ENCODE measurements at regions not wholly inside any gene's neighbourhood (a gene's known extent, or its start where the extent isn't known, plus 50 kb on each side); places are given as distances from the start of the nearest gene placed in this dataset.
"Not testable (repeated sequence)": the region's sequence is repeated elsewhere in the genome, so short reads cannot be mapped to it uniquely, and the experiment has no call there.

- no peak for DNase-seq (ENCODE audit: low spot score)
These were observed 1187.7 kb upstream of the ADGRL4 start for GRCh38 chr1:80194221-80194620.

DNA sequence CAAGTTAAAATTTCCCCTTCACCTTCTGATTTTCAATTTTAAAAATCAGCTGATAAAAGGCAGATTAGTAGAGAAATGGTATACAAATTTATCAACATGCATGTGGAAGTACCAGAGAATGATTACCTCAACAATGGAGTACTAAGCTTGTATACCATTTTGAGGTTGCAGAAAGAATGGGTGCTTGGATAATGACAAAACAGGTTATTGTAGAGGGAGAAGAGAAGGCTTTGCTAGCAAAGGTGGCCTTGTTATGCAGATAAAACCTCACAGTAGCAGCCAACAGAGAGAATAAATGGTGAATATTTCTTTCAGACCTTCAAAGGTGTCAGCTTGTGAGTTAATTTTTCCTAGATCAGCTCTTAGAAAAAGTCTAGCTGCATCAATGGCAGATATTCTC, 1174.9 kb upstream of the ADGRL4 start:
- no peak for DNase-seq (ENCODE audit: low spot score)

DNA sequence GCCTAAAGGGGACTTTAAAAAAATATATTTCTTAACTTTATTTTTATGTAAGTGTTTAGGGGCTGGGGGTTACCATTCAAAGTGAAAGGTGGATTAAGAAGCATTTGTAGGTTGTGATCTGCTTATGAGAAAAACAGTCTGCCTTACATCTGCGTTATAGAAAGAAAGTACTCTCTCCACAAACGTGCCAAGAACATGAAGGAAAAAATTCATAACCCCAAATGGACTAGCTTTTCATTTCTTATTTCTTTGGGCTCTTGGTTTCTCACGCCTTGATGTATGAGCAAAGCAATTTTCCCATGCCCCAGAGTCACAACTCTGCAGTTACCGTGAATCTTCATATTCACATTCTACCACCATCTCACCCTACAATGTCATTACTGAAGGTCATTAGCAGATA, 1165.1 kb upstream of the ADGRL4 start:
- DNase-seq (ENCODE audit: low spot score): no peak

DNA sequence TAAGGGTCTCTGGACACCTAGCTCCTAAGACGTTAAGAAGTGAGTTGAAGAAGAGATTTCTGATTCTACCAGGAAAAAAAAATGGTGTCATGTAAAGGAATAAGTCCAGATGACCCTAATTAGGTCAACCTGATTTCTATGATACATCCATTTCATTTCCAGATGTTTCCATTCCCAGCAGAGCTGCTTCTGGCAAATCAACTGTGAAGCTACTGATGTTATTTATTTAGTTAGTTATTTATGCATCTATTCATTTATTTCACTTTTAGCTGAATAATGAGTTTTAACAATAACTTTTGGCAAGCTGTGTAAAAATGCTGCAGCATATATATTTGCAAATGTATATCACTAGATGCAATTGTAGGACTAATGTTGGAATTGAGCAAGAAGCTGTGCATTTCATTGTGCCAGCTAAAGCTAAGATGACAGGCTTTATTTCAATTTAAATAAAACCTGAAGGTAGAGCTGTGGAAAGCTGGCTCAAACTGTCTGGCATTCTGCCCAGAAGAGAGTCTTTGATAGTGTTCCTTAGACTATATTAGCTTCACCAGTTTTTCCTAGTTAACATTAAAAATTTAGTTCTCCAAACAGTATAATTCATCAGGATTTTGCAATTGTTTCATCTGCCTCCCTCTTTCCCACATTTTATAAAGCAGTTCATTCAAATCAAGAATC, 1164.4 kb upstream of the ADGRL4 start:
- DNase-seq (ENCODE audit: low spot score): no peak

GRCh38 chr1:80164150-80164549, 1157.6 kb upstream of the ADGRL4 start:
- DNase-seq (ENCODE audit: low spot score): no peak

- no peak for DNase-seq (ENCODE audit: low spot score)
These were observed 1157.2 kb upstream of the ADGRL4 start for GRCh38 chr1:80163686-80164085.

GRCh38 chr1:80158771-80159170, 1152.2 kb upstream of the ADGRL4 start:
- no peak for DNase-seq (ENCODE audit: low spot score)

DNA sequence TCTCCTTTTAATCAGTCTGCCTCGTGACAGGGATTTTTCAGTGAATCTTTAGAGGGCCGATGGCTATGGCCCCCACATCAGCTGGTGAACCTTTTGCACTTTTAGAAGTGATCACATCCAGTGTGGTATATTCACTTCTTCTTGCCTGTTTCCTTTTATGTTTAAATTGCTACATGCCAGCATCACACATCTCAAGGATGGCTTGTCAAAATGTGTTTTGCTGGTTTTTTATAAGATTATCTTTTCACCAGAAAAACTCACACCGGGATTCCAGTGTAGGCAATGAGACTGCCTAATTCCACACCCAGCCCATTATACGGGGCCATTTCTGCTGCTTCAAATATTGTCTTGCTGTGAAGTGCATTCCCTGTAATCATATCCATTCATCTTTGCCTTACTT, 1151.7 kb upstream of the ADGRL4 start:
- no peak for DNase-seq (ENCODE audit: low spot score)

DNA sequence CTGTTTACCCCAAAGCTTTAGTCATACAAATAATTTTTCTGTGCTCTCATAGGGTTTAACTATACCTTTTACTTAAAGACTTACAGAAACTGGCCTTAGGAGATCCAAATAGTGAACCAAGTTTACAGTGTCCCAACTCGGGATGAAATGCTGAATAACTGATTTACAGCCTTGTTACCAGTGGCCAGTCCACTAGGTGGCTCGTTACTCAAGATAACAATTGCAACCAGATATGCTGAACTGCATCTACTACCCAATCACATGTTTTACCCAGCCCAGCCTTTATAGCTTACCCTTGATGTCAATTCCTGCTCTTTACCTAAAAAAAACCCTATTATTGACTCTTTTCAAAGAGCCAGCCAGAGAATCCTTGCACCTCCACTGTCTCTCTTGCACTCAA, 1148.8 kb upstream of the ADGRL4 start:
- DNase-seq (ENCODE audit: low spot score): no peak

DNA sequence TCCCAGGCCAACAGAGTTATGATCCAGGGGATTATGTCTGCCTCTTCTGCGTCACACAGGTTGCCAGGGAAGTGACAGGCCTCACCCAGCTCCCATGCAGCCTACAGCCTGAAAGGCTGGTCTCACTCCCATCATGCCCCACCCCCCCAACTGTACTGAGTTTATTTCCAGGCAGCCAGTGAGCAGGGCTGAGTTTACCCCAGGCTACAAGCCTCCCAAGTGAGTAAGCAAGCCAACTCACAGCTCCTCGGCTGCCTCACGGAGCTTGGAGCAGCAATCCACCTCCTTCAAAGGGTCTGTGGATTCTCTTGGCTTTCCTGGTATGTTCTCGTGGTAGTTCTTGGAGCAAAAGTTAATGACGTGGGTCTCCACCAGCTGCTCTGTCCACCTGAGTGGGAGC, 1147.6 kb upstream of the ADGRL4 start:
- no peak for DNase-seq (ENCODE audit: low spot score)

DNA sequence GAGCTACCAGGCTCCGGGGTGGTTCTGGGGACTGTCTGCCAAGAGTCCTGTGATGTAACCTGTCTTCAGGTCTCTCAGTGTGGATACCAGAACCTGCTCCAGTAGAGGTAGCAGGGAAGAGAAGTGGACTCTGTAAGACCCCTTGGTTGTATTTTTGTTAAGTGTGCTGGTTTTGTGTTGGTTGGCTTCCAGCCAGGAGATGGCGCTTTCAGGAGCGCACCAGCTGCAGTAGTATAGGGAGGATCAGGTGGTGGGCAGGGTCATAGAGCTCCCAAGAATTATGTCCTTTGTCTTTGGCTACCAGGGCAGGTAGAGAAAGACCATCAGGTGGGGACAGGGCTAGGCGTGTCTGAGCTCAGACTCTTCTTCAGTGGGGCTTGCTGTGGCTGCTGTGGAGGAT, 1147.2 kb upstream of the ADGRL4 start:
- no peak for DNase-seq (ENCODE audit: low spot score)

- no peak for DNase-seq (ENCODE audit: low spot score)
These were observed 1136.8 kb upstream of the ADGRL4 start for GRCh38 chr1:80143361-80143760.

DNA sequence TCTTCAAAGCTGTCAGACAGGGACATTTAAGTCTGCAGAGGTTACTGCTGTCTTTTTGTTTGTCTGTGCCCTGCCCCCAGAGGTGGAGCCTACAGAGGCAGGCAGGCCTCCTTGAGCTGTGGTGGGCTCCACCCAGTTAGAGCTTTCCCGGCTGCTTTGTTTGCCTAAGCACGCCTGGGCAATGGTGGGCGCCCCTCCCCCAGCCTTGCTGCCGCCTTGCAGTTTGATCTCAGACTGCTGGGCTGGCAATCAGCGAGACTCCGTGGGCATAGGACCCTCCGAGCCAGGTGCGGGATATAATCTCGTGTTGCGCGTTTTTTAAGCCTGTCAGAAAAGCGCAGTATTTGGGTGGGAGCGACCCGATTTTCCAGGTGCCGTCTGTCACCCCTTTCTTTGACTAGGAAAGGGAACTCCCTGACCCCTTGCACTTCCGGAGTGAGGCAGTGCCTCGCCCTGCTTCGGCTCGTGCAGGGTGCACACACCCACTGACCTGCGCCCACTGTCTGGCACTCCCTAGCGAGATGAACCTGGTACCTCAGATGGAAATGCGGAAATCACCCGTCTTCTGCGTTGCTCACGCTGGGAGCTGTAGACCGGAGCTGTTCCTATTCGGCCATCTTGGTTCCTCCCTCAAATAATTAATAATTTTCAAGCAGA, 1131.5 kb upstream of the ADGRL4 start:
- DNase-seq (ENCODE audit: low spot score): not testable (repeated sequence)

DNA sequence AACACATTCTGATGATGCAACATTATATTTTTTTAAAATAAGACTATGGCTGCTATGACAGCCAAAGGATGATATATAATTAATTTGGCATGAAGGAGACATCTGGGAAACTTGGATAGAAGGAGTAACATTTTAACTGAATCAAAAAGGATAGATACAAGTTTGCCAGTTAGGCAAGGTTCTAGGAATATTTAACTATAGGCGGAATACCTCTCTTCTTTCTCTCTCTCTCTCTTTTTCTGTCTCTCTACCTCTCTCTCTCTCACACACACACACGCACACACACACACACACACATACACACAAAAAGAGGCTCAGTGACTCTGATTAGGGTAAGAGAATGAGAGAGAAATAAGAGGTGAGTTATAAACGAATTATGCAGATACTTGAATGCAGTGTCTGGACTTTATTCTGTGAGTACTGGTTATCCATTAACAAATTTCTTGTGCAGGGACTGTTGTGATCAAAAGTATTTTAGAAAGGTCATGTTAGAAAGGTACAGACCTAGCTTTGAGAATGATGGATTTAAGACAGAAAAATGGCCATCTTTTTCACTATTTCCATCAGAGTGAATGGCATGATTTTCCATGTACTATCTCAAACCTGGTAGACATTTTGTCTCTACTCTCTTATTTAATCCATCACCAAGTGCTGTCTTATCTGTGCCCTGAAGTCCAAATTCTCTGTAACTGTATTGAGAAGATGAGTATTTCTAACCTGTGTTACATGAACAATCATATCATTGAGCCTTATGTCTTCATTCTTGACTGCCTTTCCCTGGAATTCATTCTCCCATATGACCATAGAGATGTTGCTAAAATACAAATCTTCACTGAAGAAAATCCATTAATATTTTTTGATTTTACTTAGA, 1106.9 kb upstream of the ADGRL4 start:
- no peak for DNase-seq (ENCODE audit: low spot score)

DNA sequence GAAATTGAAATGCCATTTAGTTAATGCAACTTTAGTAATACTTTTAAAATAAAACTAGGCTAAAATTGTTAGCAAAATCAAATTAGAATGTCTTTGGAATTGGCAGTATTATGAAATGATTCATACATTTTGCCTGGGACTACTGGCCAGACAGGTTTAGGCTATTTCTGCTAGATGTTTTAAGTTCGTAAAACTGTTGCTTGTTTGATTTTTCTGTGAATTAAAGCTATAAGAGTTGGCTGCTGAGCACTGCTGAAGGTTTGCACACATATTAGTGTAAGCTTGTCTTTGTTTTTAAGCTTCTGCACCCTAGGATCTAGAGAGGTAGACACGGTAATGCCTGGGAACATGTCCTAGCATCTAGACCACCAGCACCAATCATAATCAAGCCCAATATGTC, 1094.6 kb upstream of the ADGRL4 start:
- no peak for DNase-seq (ENCODE audit: low spot score)

GRCh38 chr1:80099713-80100112, 1093.2 kb upstream of the ADGRL4 start:
- DNase-seq (ENCODE audit: low spot score): no peak

DNA sequence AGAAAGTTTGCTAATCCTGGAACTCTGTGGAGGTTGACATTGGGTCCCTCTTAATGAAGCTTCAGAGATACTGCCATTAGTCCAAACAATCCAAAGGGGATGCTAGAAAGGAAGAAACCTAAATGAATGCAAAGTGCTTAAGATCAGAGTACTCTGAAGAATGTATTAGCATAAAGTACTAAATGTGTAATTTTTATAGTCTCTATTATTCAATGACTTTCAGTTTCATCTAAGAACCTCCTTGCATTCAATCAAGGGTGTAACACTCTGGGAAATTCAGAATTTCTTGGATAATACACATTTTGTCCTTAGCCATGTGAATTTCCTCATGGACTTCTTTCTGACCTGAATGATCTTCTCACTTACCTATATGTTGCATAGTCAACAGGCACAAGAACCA, 1078.5 kb upstream of the ADGRL4 start:
- DNase-seq (ENCODE audit: low spot score): no peak

- DNase-seq (ENCODE audit: low spot score): no peak
These were observed 1077.4 kb upstream of the ADGRL4 start for GRCh38 chr1:80083892-80084291.

DNA sequence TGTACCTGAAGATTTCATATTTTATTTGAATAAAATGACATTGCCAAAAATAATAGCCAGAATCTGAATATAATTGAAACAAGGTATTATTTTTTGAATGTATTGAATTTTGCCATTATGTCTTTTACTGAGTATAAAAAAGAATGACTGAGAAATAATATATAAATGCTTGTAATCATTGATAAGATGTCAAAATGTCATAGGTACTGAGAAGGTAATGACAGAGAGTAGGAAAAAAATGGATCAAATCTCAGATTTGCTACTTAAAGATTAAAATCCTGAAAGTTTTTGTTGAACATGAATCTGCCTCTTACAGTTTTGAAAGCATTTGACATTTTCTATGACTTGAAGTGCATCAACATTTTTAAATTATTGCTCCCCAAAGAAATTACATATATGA, 1069.9 kb upstream of the ADGRL4 start:
- DNase-seq (ENCODE audit: low spot score): no peak

DNA sequence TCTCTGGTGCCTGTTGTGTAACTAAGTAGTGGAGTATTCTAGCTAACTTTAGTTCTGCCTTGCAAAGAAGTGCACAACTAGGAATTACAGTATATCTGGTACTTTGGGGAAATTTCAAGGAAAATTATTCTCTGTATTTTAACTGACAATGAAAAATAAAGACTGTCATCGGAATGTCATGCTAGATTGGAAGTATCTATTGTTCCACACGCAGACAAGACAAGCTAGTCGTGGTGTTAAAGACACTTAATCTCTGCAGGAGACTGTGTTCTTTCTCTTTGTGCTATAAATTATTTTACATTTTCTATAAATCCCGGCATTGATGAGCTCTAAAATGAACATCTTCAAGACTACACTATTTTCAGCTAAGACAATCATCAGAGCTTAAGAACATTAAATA, 1068.8 kb upstream of the ADGRL4 start:
- DNase-seq (ENCODE audit: low spot score): no peak

- DNase-seq (ENCODE audit: low spot score): no peak
These were observed 1066.0 kb upstream of the ADGRL4 start for GRCh38 chr1:80072563-80072962.

- DNase-seq (ENCODE audit: low spot score): no peak
These were observed 1059.5 kb upstream of the ADGRL4 start for GRCh38 chr1:80066060-80066459.

DNA sequence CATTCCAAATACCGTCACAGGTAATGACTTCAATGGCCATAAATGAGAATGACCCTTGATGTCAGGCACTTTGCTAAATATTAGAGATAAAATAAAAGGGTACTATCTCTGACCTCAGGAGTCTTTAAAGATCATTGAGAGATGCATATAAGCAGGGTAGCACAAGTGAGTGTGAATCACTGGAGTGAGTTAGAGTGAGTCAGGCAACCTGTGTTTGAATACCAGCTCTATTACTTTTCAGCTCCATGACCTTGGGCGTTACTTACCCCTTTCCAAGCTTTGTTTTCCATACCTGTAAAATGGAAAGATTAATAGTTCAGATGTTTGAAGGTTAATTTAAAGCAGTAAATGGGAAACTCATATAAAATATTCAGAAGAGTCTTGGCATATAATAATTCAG, 1058.0 kb upstream of the ADGRL4 start:
- no peak for DNase-seq (ENCODE audit: low spot score)
